ENCODE measurements at regions not wholly inside any gene's neighbourhood (a gene's known extent, or its start where the extent isn't known, plus 50 kb on each side); places are given as distances from the start of the nearest gene placed in this dataset.
"Not testable (repeated sequence)": the region's sequence is repeated elsewhere in the genome, so short reads cannot be mapped to it uniquely, and the experiment has no call there.

DNA sequence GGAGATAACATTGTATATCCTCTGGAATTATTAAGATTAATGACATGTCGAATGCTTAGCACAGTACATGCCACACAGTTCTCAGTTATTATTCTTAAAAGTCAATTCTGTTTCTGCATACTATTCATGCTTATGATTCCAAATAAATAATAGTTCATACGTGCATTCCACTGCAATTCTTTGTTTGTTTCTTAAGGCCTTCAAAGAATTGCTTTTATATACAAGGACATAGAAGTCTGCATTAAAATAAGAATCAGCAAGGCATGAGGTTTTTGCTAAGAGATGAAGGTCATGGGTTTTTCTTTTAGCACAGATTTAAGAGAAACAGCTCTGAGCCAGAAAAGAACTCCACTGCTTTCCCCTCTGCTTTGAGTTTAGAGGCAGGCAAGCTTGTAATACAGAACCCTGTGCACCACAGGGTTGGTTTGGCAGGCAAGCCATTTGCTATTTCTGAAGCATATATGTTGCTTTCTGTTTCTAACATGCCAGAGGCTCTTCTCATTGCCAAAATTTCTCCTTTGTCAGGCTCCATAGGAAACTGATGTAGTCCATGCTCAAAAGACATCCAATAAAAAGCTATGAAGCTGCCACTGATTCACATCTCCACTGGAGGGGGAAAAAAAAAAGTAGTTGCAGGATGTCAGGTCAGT is 420.6 kb upstream of the TYRP1 start:
- no peak for DNase-seq (ENCODE audit: low read depth)

- no peak for DNase-seq (ENCODE audit: low read depth)
Measured at GRCh38 chr9:12274577-12274976, 418.6 kb upstream of the TYRP1 start.

DNA sequence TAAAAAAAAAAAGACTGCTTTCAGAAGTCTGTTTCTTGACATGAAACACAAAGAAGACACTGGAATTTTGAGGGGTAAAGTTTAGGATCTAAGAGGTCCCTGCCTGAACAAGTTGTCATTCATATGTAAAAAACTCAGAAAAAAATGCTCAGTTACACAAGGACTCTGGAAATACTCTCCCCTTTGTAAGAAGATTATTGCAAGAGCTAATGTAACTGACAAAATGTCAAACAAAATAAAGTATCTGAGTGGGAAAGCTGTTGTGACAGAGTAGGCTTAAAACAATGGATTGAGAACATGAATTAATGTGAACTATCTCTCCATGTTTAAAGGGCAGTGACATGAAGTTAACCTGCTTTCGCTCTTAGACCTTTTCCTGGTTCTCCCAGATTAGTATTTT is 416.7 kb upstream of the TYRP1 start:
- no peak for DNase-seq (ENCODE audit: low read depth)

DNA sequence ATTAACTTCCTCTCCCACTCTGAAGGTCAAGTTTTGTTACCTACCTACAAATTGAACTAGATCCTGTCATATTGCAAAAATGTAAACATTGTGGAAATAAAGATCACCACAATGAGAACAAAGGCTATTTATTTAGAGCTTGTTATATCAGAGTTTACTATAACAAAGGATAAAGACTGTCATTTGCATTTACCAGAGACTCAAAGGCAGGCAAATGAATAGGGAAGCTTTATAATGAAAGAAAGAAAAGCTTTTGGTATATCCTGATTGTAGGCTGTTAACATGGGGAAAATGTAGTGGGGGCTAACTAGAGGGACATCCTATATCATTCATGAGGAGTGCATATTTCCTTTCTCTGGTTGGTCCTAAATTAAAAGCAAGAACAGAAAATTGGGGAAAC is 403.5 kb upstream of the TYRP1 start:
- no peak for DNase-seq (ENCODE audit: low read depth)

GRCh38 chr9:12290166-12290869 is 402.9 kb upstream of the TYRP1 start:
- DNase-seq (ENCODE audit: low read depth), result no peak

GRCh38 chr9:12305211-12305610 is 388.0 kb upstream of the TYRP1 start:
- DNase-seq (ENCODE audit: low read depth), result no peak

- DNase-seq (ENCODE audit: low read depth), result no peak
Measured at GRCh38 chr9:12314589-12314988, 378.6 kb upstream of the TYRP1 start.

DNA sequence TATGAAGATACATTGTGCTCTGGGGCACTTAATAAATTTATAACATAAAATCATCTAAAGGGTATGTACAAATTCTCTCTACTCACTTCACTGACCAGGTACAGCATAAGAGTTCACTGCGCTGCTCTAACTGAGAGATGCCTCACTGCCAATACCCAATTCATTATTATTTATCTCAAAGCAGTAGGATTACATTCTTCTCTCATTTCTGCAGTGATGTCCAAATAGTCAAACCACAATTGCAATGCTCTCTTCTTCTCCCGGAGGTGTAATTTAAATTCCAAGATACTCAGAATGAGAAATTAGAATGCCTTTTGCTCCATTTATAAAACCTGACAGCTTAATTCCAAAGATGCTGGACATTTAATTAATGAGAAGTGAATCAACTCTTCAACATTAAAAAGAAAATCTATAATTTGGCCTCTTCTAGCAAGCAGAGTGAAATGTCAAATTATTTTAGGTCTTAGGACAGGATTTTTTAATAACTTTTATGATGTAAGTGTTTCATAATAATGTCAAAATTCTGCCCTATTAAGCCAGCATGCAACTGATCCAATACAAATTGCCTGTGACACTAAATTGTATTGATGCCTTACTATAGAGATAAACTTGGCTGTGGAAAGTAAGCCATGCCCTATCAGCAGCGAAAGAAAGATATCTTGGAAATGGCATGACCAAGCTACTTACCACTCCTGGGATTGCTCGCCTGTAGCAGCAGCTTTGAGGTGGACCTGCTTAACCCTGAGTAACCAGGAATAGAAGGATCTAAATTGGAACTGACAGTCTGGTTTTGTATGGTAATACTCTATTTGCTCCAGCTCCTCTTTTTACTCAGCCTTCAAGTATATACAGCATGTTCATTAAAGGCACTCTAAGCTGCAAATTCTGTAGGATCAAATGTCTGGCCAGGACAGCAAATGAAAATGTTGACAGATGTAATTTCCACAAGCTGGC is 374.2 kb upstream of the TYRP1 start:
- DNase-seq (ENCODE audit: low read depth), result no peak

DNA sequence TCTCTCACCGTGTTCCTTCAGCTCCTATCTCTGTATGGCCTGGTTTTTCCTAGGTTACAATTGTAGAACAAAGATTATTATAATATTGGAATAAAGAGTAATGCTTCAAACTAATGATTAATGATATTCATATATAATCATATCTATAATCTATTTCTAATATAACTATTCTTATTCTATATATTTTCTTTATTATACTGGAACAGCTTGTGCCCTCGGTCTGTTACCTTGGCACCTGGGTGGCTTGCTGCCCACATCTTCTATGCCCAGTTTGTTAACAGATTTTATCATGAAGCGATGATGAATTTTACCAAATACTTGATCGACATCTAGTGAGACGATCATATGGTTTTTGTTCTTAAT is 363.6 kb upstream of the TYRP1 start:
- no peak for DNase-seq (ENCODE audit: low read depth)

DNA sequence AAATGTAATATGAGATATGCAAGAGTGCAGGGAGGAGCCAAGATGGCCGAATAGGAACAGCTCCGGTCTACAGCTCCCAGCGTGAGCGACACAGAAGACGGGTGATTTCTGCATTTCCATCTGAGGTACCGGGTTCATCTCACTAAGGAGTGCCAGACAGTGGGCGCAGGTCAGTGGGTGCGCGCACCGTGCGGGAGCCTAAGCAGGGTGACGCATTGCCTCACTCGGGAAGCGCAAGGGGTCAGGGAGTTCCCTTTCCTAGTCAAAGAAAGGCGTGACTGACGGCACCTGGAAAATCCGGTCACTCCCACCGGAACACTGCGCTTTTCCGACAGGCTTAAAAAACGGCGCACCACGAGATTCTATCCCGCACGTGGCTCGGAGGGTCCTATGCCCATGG is 359.2 kb upstream of the TYRP1 start:
- not testable (repeated sequence) for DNase-seq (ENCODE audit: low read depth)

GRCh38 chr9:12350775-12351174 is 342.4 kb upstream of the TYRP1 start:
- DNase-seq (ENCODE audit: low read depth), result no peak

GRCh38 chr9:12351293-12352044 is 341.7 kb upstream of the TYRP1 start:
- no peak for DNase-seq (ENCODE audit: low read depth)

- DNase-seq (ENCODE audit: low read depth), result no peak
Measured at GRCh38 chr9:12352045-12352315, 341.2 kb upstream of the TYRP1 start.

- no peak for DNase-seq (ENCODE audit: low read depth)
Measured at GRCh38 chr9:12363439-12363838, 329.7 kb upstream of the TYRP1 start.

DNA sequence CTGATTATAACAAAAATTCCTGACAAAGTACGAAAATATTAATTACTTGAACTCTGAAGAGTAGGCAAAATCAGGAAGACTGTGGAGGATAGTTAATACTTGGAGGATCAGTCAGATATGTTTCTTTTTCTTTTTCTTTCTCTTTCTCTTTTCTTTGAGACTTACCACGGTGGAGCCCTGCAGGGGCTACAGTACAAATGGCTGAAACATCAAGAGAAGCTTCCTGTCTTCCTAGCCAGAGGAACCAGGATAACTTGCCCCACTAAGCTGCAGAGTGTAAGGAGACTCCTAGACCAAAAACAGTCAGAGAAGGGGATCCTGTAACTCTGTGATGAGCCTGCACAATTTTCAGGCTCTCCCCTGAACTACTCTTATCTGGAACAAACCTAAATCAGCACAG is 324.6 kb upstream of the TYRP1 start:
- no peak for DNase-seq (ENCODE audit: low read depth)

DNA sequence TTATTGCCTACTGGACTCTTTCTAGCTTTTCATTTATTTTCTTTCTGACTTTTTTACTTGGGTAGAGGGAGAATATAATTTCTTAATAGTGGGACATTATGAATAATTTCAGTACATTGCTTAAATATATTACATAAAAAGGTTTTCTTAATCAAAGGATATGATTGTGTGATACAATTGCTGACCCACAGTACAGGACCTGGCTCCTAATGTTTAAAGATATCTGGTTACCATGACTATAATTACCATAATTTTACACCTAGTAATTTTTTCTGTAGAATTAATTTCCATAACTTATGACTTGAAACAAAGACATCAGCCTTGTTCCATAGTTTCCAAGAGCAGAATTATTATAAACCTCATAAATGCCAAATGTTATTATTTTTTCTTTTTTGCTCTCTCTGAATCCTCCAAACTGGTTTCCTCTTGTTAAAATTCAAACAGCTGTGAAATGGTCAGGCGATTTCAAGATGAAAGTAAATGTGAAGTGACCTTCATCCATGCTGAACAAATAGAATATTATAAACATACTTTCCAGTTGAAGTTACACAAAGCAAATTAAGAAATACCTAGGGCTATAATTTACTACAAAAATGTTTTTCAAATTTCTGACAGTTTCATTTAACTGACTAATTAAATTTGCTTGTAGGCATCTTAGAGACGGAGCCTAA is 301.2 kb upstream of the TYRP1 start:
- no peak for DNase-seq (ENCODE audit: low read depth)

DNA sequence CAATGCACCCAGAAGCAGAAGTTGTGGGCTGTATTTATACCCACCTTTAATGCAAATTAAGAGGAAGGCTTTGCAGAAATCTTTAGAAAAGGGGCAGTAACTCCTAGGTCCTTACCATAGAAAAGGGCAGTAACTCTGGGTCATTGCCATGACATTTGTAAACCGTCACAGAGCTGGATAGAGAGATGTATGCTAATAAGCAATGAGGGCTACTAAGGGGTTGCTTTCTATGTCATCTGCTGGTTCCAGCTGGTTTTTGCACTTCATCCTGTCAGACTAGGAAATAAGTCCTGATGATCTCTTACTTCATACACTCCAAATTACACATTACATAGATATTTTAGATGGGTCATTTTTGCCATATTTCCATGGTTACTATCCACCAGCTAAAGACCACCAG is 299.1 kb upstream of the TYRP1 start:
- DNase-seq (ENCODE audit: low read depth), result no peak

DNA sequence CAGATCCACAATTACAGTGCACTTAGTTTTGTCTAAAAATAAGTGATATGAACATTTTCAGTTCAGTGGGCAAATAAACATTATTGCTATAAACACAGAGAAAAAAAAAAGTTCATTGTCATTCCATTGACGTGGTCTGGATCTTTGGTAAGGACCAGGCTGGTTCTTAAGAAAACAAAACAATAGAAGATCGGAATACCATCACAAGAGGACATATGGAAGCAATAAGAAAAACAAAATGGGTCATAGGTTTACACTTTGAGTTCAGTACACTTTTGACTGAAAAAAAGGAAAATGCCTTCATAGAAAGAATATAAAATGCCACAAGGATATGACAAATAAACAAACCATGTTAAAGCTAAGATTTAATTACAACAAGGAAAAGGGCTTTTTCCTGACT is 289.5 kb upstream of the TYRP1 start:
- no peak for DNase-seq (ENCODE audit: low read depth)

- no peak for DNase-seq (ENCODE audit: low read depth)
Measured at GRCh38 chr9:12413986-12414385, 279.2 kb upstream of the TYRP1 start.

DNA sequence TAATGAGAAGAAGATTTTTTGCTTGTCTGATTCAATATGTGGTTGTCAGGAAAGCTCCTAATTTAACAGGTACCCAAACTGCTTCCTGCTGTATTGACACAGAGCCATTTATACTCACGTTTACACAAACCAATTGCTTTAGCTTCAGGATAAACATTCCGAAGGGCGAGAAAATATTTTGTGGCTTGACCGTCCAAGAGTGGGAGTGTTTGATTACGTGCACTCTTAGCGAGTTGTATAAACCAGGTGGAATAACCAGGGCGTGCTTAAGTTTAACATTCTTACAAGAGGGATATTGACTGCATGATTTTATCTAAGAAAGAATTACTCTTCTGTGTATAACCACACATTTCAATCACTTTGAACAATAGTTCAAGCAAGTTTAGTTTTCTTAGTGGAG is 278.7 kb upstream of the TYRP1 start:
- no peak for DNase-seq (ENCODE audit: low read depth)

DNA sequence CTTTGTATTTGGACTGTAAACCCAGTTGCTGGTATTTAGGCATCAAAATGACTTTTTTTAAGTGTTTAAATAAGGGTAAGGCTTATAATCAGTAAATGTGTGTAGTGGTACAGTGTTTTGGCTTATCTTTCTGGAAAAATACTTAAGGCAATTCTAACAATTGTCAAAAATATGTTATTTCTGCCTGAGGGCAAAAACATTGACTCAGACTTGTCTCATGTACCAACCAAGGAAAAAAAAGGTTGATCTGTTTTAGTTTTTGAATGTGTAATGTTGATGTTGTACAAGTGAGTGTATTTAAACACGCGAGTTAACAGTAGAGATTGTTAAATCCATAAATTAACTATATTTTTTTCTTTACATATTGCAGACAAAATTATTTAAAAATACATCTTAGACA is 277.8 kb upstream of the TYRP1 start:
- DNase-seq (ENCODE audit: low read depth), result no peak

GRCh38 chr9:12416716-12417115 is 276.5 kb upstream of the TYRP1 start:
- no peak for DNase-seq (ENCODE audit: low read depth)

All from HS-5 (cell line).